ENCODE measurements at regions not wholly inside any gene's neighbourhood (a gene's known extent, or its start where the extent isn't known, plus 50 kb on each side); places are given as distances from the start of the nearest gene placed in this dataset.
"Not testable (repeated sequence)": the region's sequence is repeated elsewhere in the genome, so short reads cannot be mapped to it uniquely, and the experiment has no call there.

- ATAC-seq (no peak), DNase-seq (no peak)
- H3K36me3 ChIP-seq, result no peaks in the 10 kb centered on the region
- H3K9me3 ChIP-seq, result no peaks in the 10 kb centered on the region
- no peaks in the 10 kb centered on the region for H3K27me3 ChIP-seq
- no peak overlapping the region for H3K4me3 ChIP-seq
- no peak for TF ChIP-seq CTCF (IDR thresholded peaks at IDR 0.05)
- no peaks in the 10 kb centered on the region for H3K4me1 ChIP-seq
- intact Hi-C loops (cut with DNase I), result no loop called here
- no peak overlapping the region for H3K27ac ChIP-seq
Measured at GRCh38 chr15:79777916-79778315, 118.9 kb downstream of the MTHFS start.

GRCh38 chr15:79778378-79778990, 118.3 kb downstream of the MTHFS start:
- Histone ChIP-seq H3K27ac (no peak overlapping the region), H3K36me3 (no peaks in the 10 kb centered on the region), H3K27me3 (no peaks in the 10 kb centered on the region), H3K4me1 (no peaks in the 10 kb centered on the region), H3K4me3 (no peak overlapping the region), H3K9me3 (no peaks in the 10 kb centered on the region)
- no peak for DNase-seq
- intact Hi-C loops (cut with DNase I), result no loop called here
- no peak for TF ChIP-seq CTCF (IDR thresholded peaks at IDR 0.05)
- no peak for ATAC-seq

- no peaks in the 10 kb centered on the region for H3K9me3 ChIP-seq
- H3K27me3 ChIP-seq, result no peaks in the 10 kb centered on the region
- no peak for TF ChIP-seq CTCF (IDR thresholded peaks at IDR 0.05)
- no peaks in the 10 kb centered on the region for H3K4me1 ChIP-seq
- DNase-seq (no peak), ATAC-seq (no peak)
- H3K36me3 ChIP-seq, result no peaks in the 10 kb centered on the region
- H3K4me3 ChIP-seq, result no peak overlapping the region
- no peak overlapping the region for H3K27ac ChIP-seq
- intact Hi-C loops (cut with DNase I), result no loop called here
Measured at GRCh38 chr15:79779746-79780145, 117.1 kb downstream of the MTHFS start.

- ATAC-seq; H3K27ac ChIP-seq; DNase-seq; intact Hi-C loops (cut with DNase I); H3K9me3 ChIP-seq; H3K36me3 ChIP-seq; H3K4me3 ChIP-seq; H3K27me3 ChIP-seq; H3K4me1 ChIP-seq: not testable (repeated sequence)
Measured at GRCh38 chr15:79782307-79782706, 114.5 kb downstream of the MTHFS start.
